Fibroblast of the aortic adventitia (primary cell): ENCODE measurements at regions not wholly inside any gene's neighbourhood (a gene's known extent, or its start where the extent isn't known, plus 50 kb on each side); places are given as distances from the start of the nearest gene placed in this dataset.

Source experiments
- DNase-seq: peaks from one replicate; pipeline ENCODE4 v3.0.0-alpha.2; 2010; ENCODE audit warnings: low read depth
- H3K4me3 ChIP-seq: 2 replicates; pipeline ENCODE4 v1.5.1; 2011; ENCODE audit warnings: low read depth, mild to moderate bottlenecking, control low read depth, low read length, moderate library complexity
- CTCF ChIP-seq: IDR thresholded peaks from 2 replicates; pipeline ENCODE4 v1.5.1; 2011; ENCODE audit warnings: mild to moderate bottlenecking, low read length, control low read depth, inconsistent platforms; ENCODE audit not compliant: insufficient read depth

GRCh38 chr10:83848677-83849076 is 290.6 kb upstream of the GHITM start:
- H3K4me3 ChIP-seq = no peak overlapping the region
- no peak for TF ChIP-seq CTCF
- DNase-seq = no peak

GRCh38 chr10:83849150-83849549 is 290.2 kb upstream of the GHITM start:
- no peak for TF ChIP-seq CTCF
- H3K4me3 ChIP-seq = no peak overlapping the region
- DNase-seq = no peak

- no peak for TF ChIP-seq CTCF
- DNase-seq = no peak
- no peak overlapping the region for H3K4me3 ChIP-seq
Observed at GRCh38 chr10:83852146-83852545, 287.2 kb upstream of the GHITM start.

- no peak for DNase-seq
- no peak overlapping the region for H3K4me3 ChIP-seq
- TF ChIP-seq CTCF = no peak
Observed at GRCh38 chr10:83862723-83863122, 276.6 kb upstream of the GHITM start.

GRCh38 chr10:83863283-83863966 is 275.9 kb upstream of the GHITM start:
- H3K4me3 ChIP-seq = no peak overlapping the region
- no peak for TF ChIP-seq CTCF
- DNase-seq = no peak

GRCh38 chr10:83869898-83870297 is 269.4 kb upstream of the GHITM start:
- TF ChIP-seq CTCF = no peak
- no peak overlapping the region for H3K4me3 ChIP-seq
- no peak for DNase-seq
